Caco-2 (cell line): ENCODE measurements at regions not wholly inside any gene's neighbourhood (a gene's known extent, or its start where the extent isn't known, plus 50 kb on each side); places are given as distances from the start of the nearest gene placed in this dataset.

ENCODE experiments used
- BruUV-seq: library from RNA; stranded (reverse); fragments of 400-500 nt; replicated peaks from 2 replicates; lab custom pipeline; 2021; lab: Mats Ljungman, UMichigan
- CTCF ChIA-PET: fragments of 300-600 bp; sonication (Branson Sonifier 250); formaldehyde crosslinking; loops from one replicate; lab custom pipeline; 2022; ENCODE audit warnings: antibody characterized with exemption; lab: Charles Lee
- POLR2A ChIA-PET: fragments of 300-600 bp; sonication (Branson Sonifier 250); formaldehyde crosslinking; loops from one replicate; lab custom pipeline; 2022; ENCODE audit warnings: antibody characterized with exemption; lab: Charles Lee
- DNase-seq, 2 experiments: peaks; one replicate each; pipeline versions ENCODE4 v3.0.0 to v3.0.0-alpha.2; 2020 to 2022
- H3K27me3 ChIP-seq: replicated peaks from 2 replicates; pipeline ENCODE4 v1.6.0; 2011; ENCODE audit warnings: low read length; ENCODE audit not compliant: control insufficient read depth, insufficient read depth
- H3K36me3 ChIP-seq: 2 replicates; pipeline ENCODE4 v1.5.1; 2011; ENCODE audit warnings: low read length; ENCODE audit not compliant: control insufficient read depth, insufficient read depth
- H3K4me1 ChIP-seq: fragments of 250-450 bp; sonication (Bioruptor Pico); 2 replicates; pipeline ENCODE4 v1.5.1; 2020; ENCODE audit warnings: mild to moderate bottlenecking
- H3K4me3 ChIP-seq: 2 replicates; pipeline ENCODE4 v1.5.1; 2011; ENCODE audit warnings: low read depth, mild to moderate bottlenecking, control low read depth, low read length
- H3K9me3 ChIP-seq: fragments of 250-450 bp; sonication (Bioruptor Pico); 2 replicates; pipeline ENCODE4 v1.5.1; 2020; ENCODE audit warnings: mild to moderate bottlenecking, moderate library complexity
- H3K27ac Mint-ChIP-seq: one replicate; pipeline ENCODE4 v1.8.0; 2022; ENCODE audit warnings: mixed read lengths; ENCODE audit not compliant: unreplicated experiment
- H3K27me3 Mint-ChIP-seq: one replicate; pipeline ENCODE4 v1.8.0; 2022; ENCODE audit warnings: mixed read lengths; ENCODE audit not compliant: insufficient read depth, unreplicated experiment
- H3K36me3 Mint-ChIP-seq: one replicate; pipeline ENCODE4 v1.8.0; 2022; ENCODE audit warnings: mild to moderate bottlenecking, mixed read lengths; ENCODE audit not compliant: insufficient read depth, unreplicated experiment
- H3K4me1 Mint-ChIP-seq: one replicate; pipeline ENCODE4 v1.8.0; 2022; ENCODE audit warnings: low read depth, mixed read lengths; ENCODE audit not compliant: unreplicated experiment
- H3K4me3 Mint-ChIP-seq: one replicate; pipeline ENCODE4 v1.8.0; 2022; ENCODE audit warnings: mild to moderate bottlenecking, moderate library complexity, mixed read lengths; ENCODE audit not compliant: unreplicated experiment
- H3K9me3 Mint-ChIP-seq: one replicate; pipeline ENCODE4 v1.8.0; 2022; ENCODE audit warnings: mixed read lengths; ENCODE audit not compliant: unreplicated experiment
- CTCF ChIP-seq, 2 experiments: fragments of 200-600 bp in 1 of 2; IDR thresholded peaks; 1 replicate in 1 of 2; 2 replicates in 1 of 2; pipeline versions ENCODE4 v1.5.1 to v1.8.0; 2011 to 2022; ENCODE audit warnings: antibody characterized with exemption in 1 of 2, control low read depth in 1 of 2, inconsistent platforms in 1 of 2, low read depth in 1 of 2, low read length in 1 of 2, mild to moderate bottlenecking in 1 of 2, moderate library complexity in 1 of 2; ENCODE audit not compliant: insufficient read depth in 1 of 2, severe bottlenecking in 1 of 2, unreplicated experiment in 1 of 2
- intact Hi-C: fragments of 100-400 bp; cut with micrococcal nuclease; formaldehyde crosslinking; loops from one replicate; pipeline ENCODE4 v1.10.0; 2022; ENCODE audit not compliant: unreplicated experiment

- Mint-ChIP-seq H3K4me1 (no peaks in the 10 kb centered on the region), H3K27me3 (peaks cover 13% of the 10 kb centered on the region), H3K4me3 (no peak overlapping the region), H3K36me3 (no peaks in the 10 kb centered on the region), H3K27ac (no peak overlapping the region), H3K9me3 (no peaks in the 10 kb centered on the region)
- no peak overlapping the region for H3K4me3 ChIP-seq
- ChIA-PET CTCF (no interaction called here), POLR2A (no interaction called here)
- intact Hi-C loops: no loop called here
- no peak for TF ChIP-seq CTCF (IDR thresholded peaks at IDR 0.05; ENCODE audit: insufficient read depth in 1 of 2, low read depth in 1 of 2, low read length in 1 of 2, severe bottlenecking in 1 of 2, unreplicated experiment in 1 of 2)
- no peak for DNase-seq
- H3K27me3 ChIP-seq: no peaks in the 10 kb centered on the region
- H3K4me1 ChIP-seq: no peaks in the 10 kb centered on the region
- no TSS peak for BruUV-seq
- no peaks in the 10 kb centered on the region for H3K36me3 ChIP-seq
- H3K9me3 ChIP-seq: no peaks in the 10 kb centered on the region
Measured at GRCh38 chr15:29456255-29456654, 186.6 kb upstream of the NSMCE3 start.

GRCh38 chr15:29455530-29455929, 185.9 kb upstream of the NSMCE3 start:
- H3K4me3 ChIP-seq: no peak overlapping the region
- no peaks in the 10 kb centered on the region for H3K27me3 ChIP-seq
- H3K36me3 ChIP-seq: no peaks in the 10 kb centered on the region
- no peaks in the 10 kb centered on the region for H3K4me1 ChIP-seq
- H3K4me1 Mint-ChIP-seq: no peaks in the 10 kb centered on the region
- H3K36me3 Mint-ChIP-seq: no peaks in the 10 kb centered on the region
- no peak for DNase-seq
- H3K27ac Mint-ChIP-seq: no peak overlapping the region
- H3K9me3 Mint-ChIP-seq: no peaks in the 10 kb centered on the region
- ChIA-PET POLR2A (no interaction called here), CTCF (no interaction called here)
- no peaks in the 10 kb centered on the region for H3K9me3 ChIP-seq
- H3K27me3 Mint-ChIP-seq: peaks cover 13% of the 10 kb centered on the region
- H3K4me3 Mint-ChIP-seq: no peak overlapping the region
- intact Hi-C loops: no loop called here
- no peak for TF ChIP-seq CTCF (IDR thresholded peaks at IDR 0.05; ENCODE audit: insufficient read depth in 1 of 2, low read depth in 1 of 2, low read length in 1 of 2, severe bottlenecking in 1 of 2, unreplicated experiment in 1 of 2)
- no TSS peak for BruUV-seq

DNA sequence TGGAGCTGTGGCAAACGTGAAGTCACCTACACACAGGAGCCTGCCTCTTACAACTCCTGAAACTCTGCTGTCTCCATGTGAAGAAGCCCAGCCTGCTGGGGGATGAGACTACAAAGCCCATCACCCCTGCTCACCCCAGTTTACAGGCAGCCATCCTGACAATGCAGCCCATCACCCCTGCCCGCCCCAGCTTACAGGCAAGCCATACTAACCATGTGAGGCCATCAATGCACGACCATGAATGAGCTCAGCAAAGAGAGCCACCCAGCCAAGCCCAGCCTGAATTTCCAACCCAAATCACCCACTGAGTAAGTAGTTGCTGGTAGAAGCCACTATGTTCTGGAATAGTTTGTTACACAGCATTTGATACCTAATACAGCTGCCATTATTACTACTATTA, 185.4 kb upstream of the NSMCE3 start:
- Mint-ChIP-seq H3K27ac (no peak overlapping the region), H3K4me3 (no peak overlapping the region), H3K36me3 (no peaks in the 10 kb centered on the region), H3K4me1 (no peaks in the 10 kb centered on the region), H3K27me3 (peaks cover 13% of the 10 kb centered on the region), H3K9me3 (no peaks in the 10 kb centered on the region)
- ChIA-PET POLR2A (no interaction called here), CTCF (no interaction called here)
- Histone ChIP-seq H3K4me1 (no peaks in the 10 kb centered on the region), H3K9me3 (no peaks in the 10 kb centered on the region), H3K27me3 (no peaks in the 10 kb centered on the region), H3K36me3 (no peaks in the 10 kb centered on the region), H3K4me3 (no peak overlapping the region)
- no peak for DNase-seq
- no peak for TF ChIP-seq CTCF (IDR thresholded peaks at IDR 0.05; ENCODE audit: insufficient read depth in 1 of 2, low read depth in 1 of 2, low read length in 1 of 2, severe bottlenecking in 1 of 2, unreplicated experiment in 1 of 2)
- intact Hi-C loops: no loop called here
- no TSS peak for BruUV-seq
